B cell (primary cell): ENCODE measurements at regions not wholly inside any gene's neighbourhood (a gene's known extent, or its start where the extent isn't known, plus 50 kb on each side); places are given as distances from the start of the nearest gene placed in this dataset.

Experiments used
- ATAC-seq: fragments of 200-7000 bp; cut with Tn5 transposase; one replicate; pipeline ENCODE4 v1.10.0; 2021; ENCODE audit warnings: low read depth, mild to moderate bottlenecking, moderate number of reproducible peaks, moderate library complexity
- CTCF ChIA-PET: fragments of 350-600 bp; sonication (Branson Sonifier 250); formaldehyde crosslinking; loops from one replicate; lab custom pipeline; 2021; ENCODE audit warnings: antibody characterized with exemption, inconsistent platforms; lab: Charles Lee
- POLR2A ChIA-PET: fragments of 350-600 bp; sonication (Branson Sonifier 250); formaldehyde crosslinking; loops from one replicate; lab custom pipeline; 2021; ENCODE audit warnings: antibody characterized with exemption; lab: Charles Lee
- DNase-seq: peaks from one replicate; pipeline ENCODE4 v3.0.0; 2013
- H2AFZ ChIP-seq: 2 replicates; pipeline ENCODE4 v1.6.1; 2012; ENCODE audit warnings: mild to moderate bottlenecking, low read depth, low read length; ENCODE audit not compliant: insufficient read depth, poor library complexity, severe bottlenecking
- H3K27ac ChIP-seq, 2 donors: 1 replicate in 1 of 2; 2 replicates in 1 of 2; pipeline ENCODE4 v1.5.1; 2012 to 2013; ENCODE audit warnings: low read length in 2 of 2, mild to moderate bottlenecking in 2 of 2, moderate library complexity in 1 of 2
- H3K27me3 ChIP-seq, 4 experiments: fragments of 200-600 bp in 1 of 4; sonication (generic) in 1 of 4; replicated peaks in 1 of 4; 1 replicate in 2 of 4; 2 replicates in 2 of 4; pipeline versions ENCODE4 v1.6.1 to v1.7.0; 2013 to 2016; ENCODE audit warnings: low read length in 3 of 4, mild to moderate bottlenecking in 2 of 4, mixed read lengths in 1 of 4, moderate library complexity in 1 of 4; ENCODE audit not compliant: insufficient read depth in 4 of 4, control insufficient read depth in 3 of 4; ENCODE audit errors: control extremely low read depth in 1 of 4
- H3K36me3 ChIP-seq, 2 experiments: replicated peaks in 1 of 2; 1 replicate in 1 of 2; 2 replicates in 1 of 2; pipeline versions ENCODE4 v1.6.1 to v1.7.1; 2013; ENCODE audit warnings: low read length in 1 of 2; ENCODE audit not compliant: insufficient read depth in 2 of 2, control insufficient read depth in 1 of 2; ENCODE audit errors: control extremely low read depth in 1 of 2, extremely low read depth in 1 of 2
- H3K4me1 ChIP-seq, 2 donors: fragments of 200-600 bp in 1 of 2; sonication (generic) in 1 of 2; 1 replicate in 1 of 2; 2 replicates in 1 of 2; pipeline versions ENCODE4 v1.5.1 to v1.6.1; 2013 to 2017; ENCODE audit warnings: low read length in 2 of 2; ENCODE audit not compliant: control insufficient read depth in 2 of 2, insufficient read depth in 2 of 2
- H3K4me2 ChIP-seq: replicated peaks from 2 replicates; pipeline ENCODE3; 2012; ENCODE audit warnings: mild to moderate bottlenecking, low read depth, low read length; ENCODE audit not compliant: poor library complexity, severe bottlenecking
- H3K4me3 ChIP-seq, 5 experiments: fragments of 200-600 bp in 1 of 5; sonication (generic) in 1 of 5; 1 replicate in 3 of 5; 2 replicates in 2 of 5; pipeline versions ENCODE4 v1.5.1 to v1.7.0; 2011 to 2016; ENCODE audit warnings: low read length in 4 of 5, mild to moderate bottlenecking in 4 of 5, low read depth in 2 of 5, control low read depth in 1 of 5, moderate library complexity in 1 of 5; ENCODE audit not compliant: insufficient read depth in 1 of 5; ENCODE audit errors: control extremely low read depth in 1 of 5, extremely low read depth in 1 of 5
- H3K79me2 ChIP-seq: fragments of 200-600 bp; sonication (generic); one replicate; pipeline ENCODE4 v1.6.0; 2016; ENCODE audit warnings: low read length; ENCODE audit not compliant: control insufficient read depth, insufficient read depth
- H3K9ac ChIP-seq: fragments of 200-600 bp; sonication (generic); 2 replicates; pipeline ENCODE4 v1.6.1; 2017; ENCODE audit warnings: mild to moderate bottlenecking, low read length, moderate library complexity
- H3K9me3 ChIP-seq, 3 donors: one replicate each; pipeline versions ENCODE4 v1.6.1 to v1.7.1; 2013; ENCODE audit warnings: low read length in 2 of 3; ENCODE audit not compliant: control insufficient read depth in 2 of 3, insufficient read depth in 1 of 3; ENCODE audit errors: control extremely low read depth in 1 of 3
- H4K20me1 ChIP-seq: 2 replicates; pipeline ENCODE4 v1.6.0; 2012; ENCODE audit warnings: mild to moderate bottlenecking, low read length; ENCODE audit not compliant: insufficient read depth, control insufficient read depth, poor library complexity, severe bottlenecking
- H3K27ac Mint-ChIP-seq: one replicate; pipeline ENCODE4 v1.8.0; 2021; ENCODE audit warnings: mixed read lengths
- H3K27me3 Mint-ChIP-seq: one replicate; pipeline ENCODE4 v1.8.0; 2021; ENCODE audit warnings: mixed read lengths
- H3K4me1 Mint-ChIP-seq: one replicate; pipeline ENCODE4 v1.8.0; 2021; ENCODE audit warnings: mixed read lengths
- H3K4me3 Mint-ChIP-seq: one replicate; pipeline ENCODE4 v1.8.0; 2021; ENCODE audit warnings: mixed read lengths
- H3K9me3 Mint-ChIP-seq: one replicate; pipeline ENCODE4 v1.8.0; 2022; ENCODE audit warnings: mixed read lengths; ENCODE audit not compliant: insufficient read depth
- CTCF ChIP-seq: fragments of 200-600 bp; IDR thresholded peaks from one replicate; pipeline ENCODE4 v1.8.0; 2022; ENCODE audit warnings: antibody characterized with exemption, mild to moderate bottlenecking
- EZH2 ChIP-seq: IDR thresholded peaks from 2 replicates; pipeline ENCODE4 v1.6.1; 2012; ENCODE audit warnings: borderline replicate concordance, low read depth, mild to moderate bottlenecking, moderate library complexity, low read length; ENCODE audit not compliant: insufficient read depth, poor library complexity, severe bottlenecking
- intact Hi-C: fragments of 100-400 bp; cut with micrococcal nuclease; formaldehyde crosslinking; loops from one replicate; pipeline ENCODE4 v1.10.0; 2022

GRCh38 chr1:82600314-82600713 lies 799.6 kb downstream of the ADGRL2 start:
- H3K27me3 ChIP-seq: no peaks in the 10 kb centered on the region
- no peak overlapping the region for H3K27ac ChIP-seq
- Mint-ChIP-seq H3K4me1 (no peaks in the 10 kb centered on the region), H3K27me3 (no peaks in the 10 kb centered on the region), H3K4me3 (no peak overlapping the region), H3K27ac (no peak overlapping the region), H3K9me3 (no peaks in the 10 kb centered on the region)
- H3K4me1 ChIP-seq: no peaks in the 10 kb centered on the region
- H3K4me2 ChIP-seq: no peak overlapping the region
- ChIA-PET POLR2A (no interaction called here), CTCF (no interaction called here)
- H3K4me3 ChIP-seq: no peak overlapping the region
- DNase-seq (no peak), ATAC-seq (no peak)
- intact Hi-C loops: no loop called here
- H3K9me3 ChIP-seq: no peaks in the 10 kb centered on the region
- TF ChIP-seq CTCF (no peak), EZH2 (no peak)
- no peak overlapping the region for H3K9ac ChIP-seq
- no peaks in the 10 kb centered on the region for H3K79me2 ChIP-seq
- no peak overlapping the region for H2AFZ ChIP-seq
- no peaks in the 10 kb centered on the region for H3K36me3 ChIP-seq
- H4K20me1 ChIP-seq: no peaks in the 10 kb centered on the region

- Histone ChIP-seq H3K79me2 (no peaks in the 10 kb centered on the region), H3K27ac (no peak overlapping the region), H3K9me3 (no peaks in the 10 kb centered on the region), H3K4me1 (no peaks in the 10 kb centered on the region), H3K4me2 (no peak overlapping the region), H4K20me1 (no peaks in the 10 kb centered on the region), H3K9ac (no peak overlapping the region), H3K4me3 (no peak overlapping the region), H3K36me3 (no peaks in the 10 kb centered on the region), H2AFZ (no peak overlapping the region), H3K27me3 (no peaks in the 10 kb centered on the region)
- ChIA-PET CTCF (no interaction called here), POLR2A (no interaction called here)
- H3K9me3 Mint-ChIP-seq: no peaks in the 10 kb centered on the region
- no peak overlapping the region for H3K27ac Mint-ChIP-seq
- DNase-seq (no peak), ATAC-seq (no peak)
- H3K4me1 Mint-ChIP-seq: no peaks in the 10 kb centered on the region
- H3K27me3 Mint-ChIP-seq: no peaks in the 10 kb centered on the region
- no peak overlapping the region for H3K4me3 Mint-ChIP-seq
- intact Hi-C loops: no loop called here
- TF ChIP-seq EZH2: no peak
- TF ChIP-seq CTCF: no peak
Observed at GRCh38 chr1:82598812-82599211, 798.1 kb downstream of the ADGRL2 start.
